GM12872 (cell line): ENCODE measurements at regions not wholly inside any gene's neighbourhood (a gene's known extent, or its start where the extent isn't known, plus 50 kb on each side); places are given as distances from the start of the nearest gene placed in this dataset.

Experiments
- TF ChIP-seq, protein P1 (sequence below): IDR thresholded peaks from 3 replicates; pipeline ENCODE4 v1.5.1; 2011; ENCODE audit warnings: low read depth, mild to moderate bottlenecking, low read length, moderate library complexity; ENCODE audit not compliant: insufficient read depth

DNA sequence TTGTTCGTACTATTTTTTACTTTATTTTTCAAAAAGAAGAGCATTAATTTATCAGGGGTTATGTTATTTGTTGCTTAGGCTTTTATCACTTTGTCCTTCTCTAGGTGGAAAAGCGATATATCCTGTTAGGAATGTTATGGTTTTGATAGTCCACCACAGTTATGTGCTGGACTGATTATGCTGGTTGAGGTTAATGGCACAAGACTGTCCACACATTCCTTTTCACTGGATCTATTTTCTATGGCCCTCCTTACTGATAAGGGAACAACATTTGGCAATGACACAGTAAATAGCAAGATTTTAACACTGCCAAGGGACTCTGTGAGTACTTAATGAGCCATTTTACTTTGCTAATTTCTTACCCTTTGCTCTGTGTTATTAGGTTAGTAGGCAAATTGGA is 1212.3 kb downstream of the NXPH1 start:
- TF ChIP-seq, protein P1, sequence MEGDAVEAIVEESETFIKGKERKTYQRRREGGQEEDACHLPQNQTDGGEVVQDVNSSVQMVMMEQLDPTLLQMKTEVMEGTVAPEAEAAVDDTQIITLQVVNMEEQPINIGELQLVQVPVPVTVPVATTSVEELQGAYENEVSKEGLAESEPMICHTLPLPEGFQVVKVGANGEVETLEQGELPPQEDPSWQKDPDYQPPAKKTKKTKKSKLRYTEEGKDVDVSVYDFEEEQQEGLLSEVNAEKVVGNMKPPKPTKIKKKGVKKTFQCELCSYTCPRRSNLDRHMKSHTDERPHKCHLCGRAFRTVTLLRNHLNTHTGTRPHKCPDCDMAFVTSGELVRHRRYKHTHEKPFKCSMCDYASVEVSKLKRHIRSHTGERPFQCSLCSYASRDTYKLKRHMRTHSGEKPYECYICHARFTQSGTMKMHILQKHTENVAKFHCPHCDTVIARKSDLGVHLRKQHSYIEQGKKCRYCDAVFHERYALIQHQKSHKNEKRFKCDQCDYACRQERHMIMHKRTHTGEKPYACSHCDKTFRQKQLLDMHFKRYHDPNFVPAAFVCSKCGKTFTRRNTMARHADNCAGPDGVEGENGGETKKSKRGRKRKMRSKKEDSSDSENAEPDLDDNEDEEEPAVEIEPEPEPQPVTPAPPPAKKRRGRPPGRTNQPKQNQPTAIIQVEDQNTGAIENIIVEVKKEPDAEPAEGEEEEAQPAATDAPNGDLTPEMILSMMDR = no peak

DNA sequence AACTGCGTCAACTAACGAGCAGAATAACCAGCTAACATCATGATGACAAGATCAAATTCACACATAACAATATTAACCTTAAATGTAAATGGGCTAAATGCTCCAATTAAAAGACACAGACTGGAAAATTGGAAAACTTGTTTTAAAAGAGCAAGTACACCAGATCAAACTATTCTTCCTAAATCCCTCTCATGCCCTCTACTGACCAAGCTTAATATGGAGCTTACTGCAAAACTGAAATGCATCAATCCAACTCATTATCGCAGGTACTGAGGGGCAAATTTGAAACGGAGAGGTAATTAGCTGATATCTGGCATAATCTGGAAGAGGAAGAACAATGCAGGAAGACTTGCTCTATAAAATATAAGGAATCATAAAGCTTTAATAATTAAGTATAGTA is 1223.8 kb downstream of the NXPH1 start:
- TF ChIP-seq, protein P1 = no peak

- TF ChIP-seq, protein P1 = no peak
Observed at GRCh38 chr7:9671979-9672917, 1238.8 kb downstream of the NXPH1 start.

GRCh38 chr7:9680713-9681112 is 1247.3 kb downstream of the NXPH1 start:
- TF ChIP-seq, protein P1 = no peak

DNA sequence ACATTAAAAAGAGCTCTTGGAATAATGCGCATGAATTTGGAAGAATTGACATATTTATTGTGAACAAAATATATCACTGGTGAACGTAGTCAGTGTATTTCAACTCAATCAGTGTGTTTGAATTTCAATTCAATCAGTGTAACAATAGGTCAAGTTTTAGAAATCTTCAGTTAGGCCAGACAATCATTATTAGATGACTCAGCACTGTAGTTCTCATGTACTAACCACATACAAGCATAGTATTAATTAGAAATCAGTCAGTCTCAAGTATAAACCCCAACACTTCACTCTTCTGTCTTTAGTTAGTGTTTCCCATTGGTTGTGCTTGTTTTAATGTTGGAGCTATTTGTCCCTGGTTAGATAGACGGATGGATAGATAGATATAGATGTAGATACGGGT is 1247.9 kb downstream of the NXPH1 start:
- TF ChIP-seq, protein P1 = no peak

- TF ChIP-seq, protein P1 = no peak
Observed at GRCh38 chr7:9691286-9691685, 1257.9 kb downstream of the NXPH1 start.

DNA sequence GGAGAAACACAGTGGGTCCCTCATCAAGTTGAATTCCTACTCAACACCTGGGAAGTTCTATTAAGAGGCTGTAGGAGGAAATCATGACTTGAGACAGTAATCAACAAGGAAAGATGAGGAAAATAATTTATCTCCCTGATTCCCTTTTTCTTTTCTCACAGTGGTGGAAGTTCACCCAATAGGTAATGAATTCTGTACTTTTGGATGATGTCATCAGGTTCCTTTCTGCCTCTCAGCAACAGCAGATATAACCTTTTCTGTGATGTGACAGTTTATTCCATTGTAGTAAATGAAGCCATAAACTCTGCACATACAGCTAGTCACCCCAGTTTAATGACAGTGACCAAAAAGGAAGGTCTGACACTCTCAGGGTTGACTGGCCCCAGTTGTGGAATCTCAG is 1265.0 kb downstream of the NXPH1 start:
- TF ChIP-seq, protein P1 = no peak
